HG03520 (cell line): ENCODE measurements at regions not wholly inside any gene's neighbourhood (a gene's known extent, or its start where the extent isn't known, plus 50 kb on each side); places are given as distances from the start of the nearest gene placed in this dataset.
"Not testable (repeated sequence)": the region's sequence is repeated elsewhere in the genome, so short reads cannot be mapped to it uniquely, and the experiment has no call there.

Source experiments
- ATAC-seq: cut with Tn5 transposase; IDR thresholded peaks from one replicate; pipeline ENCODE4 v1.9.1; 2021; ENCODE audit warnings: mild to moderate bottlenecking, moderate library complexity; ENCODE audit not compliant: unreplicated experiment

- not testable (repeated sequence) for ATAC-seq
Measured at GRCh38 chr17:45554479-45554878, 64.0 kb upstream of the PLEKHM1 start.

GRCh38 chr17:45558821-45559220 lies 68.3 kb upstream of the PLEKHM1 start:
- not testable (repeated sequence) for ATAC-seq

GRCh38 chr17:45562868-45563267 lies 72.3 kb upstream of the PLEKHM1 start:
- ATAC-seq: not testable (repeated sequence)

GRCh38 chr17:45563283-45563682 lies 72.8 kb upstream of the PLEKHM1 start:
- ATAC-seq: not testable (repeated sequence)

GRCh38 chr17:45568275-45568674 lies 77.8 kb upstream of the PLEKHM1 start:
- not testable (repeated sequence) for ATAC-seq

GRCh38 chr17:45573326-45573725 lies 82.8 kb upstream of the PLEKHM1 start:
- not testable (repeated sequence) for ATAC-seq

- no peak for ATAC-seq
Measured at GRCh38 chr17:45573924-45574770, 83.6 kb upstream of the PLEKHM1 start.

- no peak for ATAC-seq
Measured at GRCh38 chr17:45575126-45575885, 84.8 kb upstream of the PLEKHM1 start.

GRCh38 chr17:45576527-45577307 lies 86.2 kb upstream of the PLEKHM1 start:
- not testable (repeated sequence) for ATAC-seq

GRCh38 chr17:45577571-45578279 lies 87.2 kb upstream of the PLEKHM1 start:
- no peak for ATAC-seq

GRCh38 chr17:45578516-45579455 lies 88.3 kb upstream of the PLEKHM1 start:
- ATAC-seq: no peak

GRCh38 chr17:45579529-45580495 lies 89.3 kb upstream of the PLEKHM1 start:
- no peak for ATAC-seq

GRCh38 chr17:45580924-45581323 lies 90.4 kb upstream of the PLEKHM1 start:
- no peak for ATAC-seq

- no peak for ATAC-seq
Measured at GRCh38 chr17:45581860-45582259, 91.3 kb upstream of the PLEKHM1 start.

- peak; percentile 58 for ATAC-seq
Measured at GRCh38 chr17:45584092-45585036, 93.8 kb upstream of the PLEKHM1 start.

- ATAC-seq: peak; percentile 62
Measured at GRCh38 chr17:45585037-45585733, 94.7 kb upstream of the PLEKHM1 start.
